Thyroid gland (tissue), 4 donors: ENCODE measurements at regions not wholly inside any gene's neighbourhood (a gene's known extent, or its start where the extent isn't known, plus 50 kb on each side); places are given as distances from the start of the nearest gene placed in this dataset.

Experiments used
- DNase-seq, 2 donors: peaks; one replicate each; pipeline ENCODE4 v3.0.0-alpha.2; 2019
- H3K27ac ChIP-seq, 3 donors: fragments of 200-600 bp; sonication (generic); 1 replicate in 2 of 3; 2 replicates in 1 of 3; pipeline ENCODE4 v1.5.1; 2016 to 2019; ENCODE audit warnings: mild to moderate bottlenecking in 1 of 3, moderate library complexity in 1 of 3
- H3K27me3 ChIP-seq: fragments of 200-600 bp; sonication (generic); one replicate; pipeline ENCODE4 v1.5.1; 2019
- H3K36me3 ChIP-seq, 2 donors: fragments of 200-600 bp; sonication (generic); one replicate each; pipeline ENCODE4 v1.5.1; 2016 to 2019
- H3K4me1 ChIP-seq, 2 donors: fragments of 200-600 bp; sonication (generic); one replicate each; pipeline ENCODE4 v1.5.1; 2017 to 2019
- H3K4me3 ChIP-seq, 3 donors: fragments of 200-600 bp; sonication (generic); replicated peaks in 1 of 3; 1 replicate in 2 of 3; 2 replicates in 1 of 3; pipeline ENCODE4 v1.5.1; 2016; ENCODE audit warnings: mild to moderate bottlenecking in 1 of 3
- H3K9me3 ChIP-seq: fragments of 200-600 bp; sonication (generic); one replicate; pipeline ENCODE4 v1.5.1; 2017
- CTCF ChIP-seq, 6 experiments: fragments of 200-600 bp in 3 of 6; fragments of 450-650 bp in 3 of 6; sonication (generic) in 3 of 6; IDR thresholded peaks; one replicate each; pipeline ENCODE4 v1.5.1; 2016 to 2019; ENCODE audit warnings: antibody characterized with exemption in 6 of 6, mild to moderate bottlenecking in 2 of 6, inconsistent platforms in 1 of 6, moderate library complexity in 1 of 6
- POLR2A ChIP-seq, 2 donors: fragments of 450-650 bp; IDR thresholded peaks; one replicate each; pipeline ENCODE4 v1.6.1; 2017; ENCODE audit warnings: antibody characterized with exemption in 2 of 2, mild to moderate bottlenecking in 2 of 2, moderate library complexity in 1 of 2
- WGBS, 2 donors: methylation state at CpG; one replicate each; pipeline ENCODE4 v1.1.5; 2017; 5-methylcytosine and 5-hydroxymethylcytosine counted together
- intact Hi-C: fragments of 100-400 bp; cut with DNase I; formaldehyde crosslinking; loops from one replicate; pipeline ENCODE4 v1.15.1; 2023

- Histone ChIP-seq H3K4me3 (no peak overlapping the region), H3K4me1 (no peaks in the 10 kb centered on the region), H3K9me3 (no peaks in the 10 kb centered on the region), H3K27ac (no peak overlapping the region), H3K27me3 (no peaks in the 10 kb centered on the region), H3K36me3 (no peaks in the 10 kb centered on the region)
- intact Hi-C loops, result no loop called here
- TF ChIP-seq CTCF (IDR thresholded peaks at IDR 0.05) (no peak), POLR2A (IDR thresholded peaks at IDR 0.05) (no peak)
- DNase-seq, result no peak
These were observed 147.8 kb upstream of the PLEKHA5 start for GRCh38 chr12:18981732-18982131.

- no peaks in the 10 kb centered on the region for H3K27me3 ChIP-seq
- TF ChIP-seq CTCF (IDR thresholded peaks at IDR 0.05) (no peak), POLR2A (IDR thresholded peaks at IDR 0.05) (no peak)
- no peaks in the 10 kb centered on the region for H3K4me1 ChIP-seq
- WGBS, 2 donors, result 71 to 73% methylated on average over 9 of the region's 9 CpGs
- no peak for DNase-seq
- H3K36me3 ChIP-seq, result no peaks in the 10 kb centered on the region
- H3K27ac ChIP-seq, result no peak overlapping the region
- intact Hi-C loops, result no loop called here
- no peaks in the 10 kb centered on the region for H3K9me3 ChIP-seq
- H3K4me3 ChIP-seq, result no peak overlapping the region
These were observed 147.1 kb upstream of the PLEKHA5 start for GRCh38 chr12:18982226-18982949.

GRCh38 chr12:18983854-18984253, 145.7 kb upstream of the PLEKHA5 start:
- Histone ChIP-seq H3K27me3 (no peaks in the 10 kb centered on the region), H3K4me3 (no peak overlapping the region), H3K27ac (no peak overlapping the region), H3K9me3 (no peaks in the 10 kb centered on the region), H3K4me1 (no peaks in the 10 kb centered on the region), H3K36me3 (no peaks in the 10 kb centered on the region)
- TF ChIP-seq CTCF (IDR thresholded peaks at IDR 0.05), result no peak
- no peak for TF ChIP-seq POLR2A (IDR thresholded peaks at IDR 0.05)
- no peak for DNase-seq
- intact Hi-C loops, result no loop called here
- WGBS, 2 donors, result 75 to 88% methylated on average over 3 of the region's 3 CpGs

GRCh38 chr12:18990856-18991255, 138.7 kb upstream of the PLEKHA5 start:
- intact Hi-C loops, result no loop called here
- H3K4me1 ChIP-seq, result no peaks in the 10 kb centered on the region
- H3K4me3 ChIP-seq, result no peak overlapping the region
- no peak overlapping the region for H3K27ac ChIP-seq
- no peaks in the 10 kb centered on the region for H3K27me3 ChIP-seq
- no peak for TF ChIP-seq CTCF (IDR thresholded peaks at IDR 0.05)
- TF ChIP-seq POLR2A (IDR thresholded peaks at IDR 0.05), result no peak
- peak; percentile 37 to 46 for DNase-seq
- no peaks in the 10 kb centered on the region for H3K36me3 ChIP-seq
- WGBS, 2 donors, result 14 to 33% methylated on average over 2 of the region's 2 CpGs
- no peaks in the 10 kb centered on the region for H3K9me3 ChIP-seq

GRCh38 chr12:18992336-18992735, 137.2 kb upstream of the PLEKHA5 start:
- intact Hi-C loops, result no loop called here
- TF ChIP-seq CTCF (IDR thresholded peaks at IDR 0.05), result no peak
- H3K4me3 ChIP-seq, result no peak overlapping the region

More at GRCh38 chr12:18992336-18992735, 137.2 kb upstream of the PLEKHA5 start:
- no peak for DNase-seq
- 49 to 62% methylated on average over 2 of the region's 2 CpGs for WGBS, 2 donors
- Histone ChIP-seq H3K27me3 (no peaks in the 10 kb centered on the region), H3K9me3 (no peaks in the 10 kb centered on the region), H3K4me1 (no peaks in the 10 kb centered on the region), H3K27ac (no peak overlapping the region), H3K36me3 (no peaks in the 10 kb centered on the region)
